ENCODE measurements at regions not wholly inside any gene's neighbourhood (a gene's known extent, or its start where the extent isn't known, plus 50 kb on each side); places are given as distances from the start of the nearest gene placed in this dataset.

- Histone ChIP-seq H3K9me3 (ENCODE audit: control insufficient read depth, low read length) (no peaks in the 10 kb centered on the region), H2AFZ (ENCODE audit: low read depth, low read length) (no peak overlapping the region), H2AK5ac (ENCODE audit: low read length, severe bottlenecking) (no peak overlapping the region), H3K27ac (ENCODE audit: low read length, poor library complexity, severe bottlenecking) (no peak overlapping the region), H2BK12ac (ENCODE audit: low read length in 2 of 2) (no peak overlapping the region), H3K18ac (ENCODE audit: low read depth in 1 of 2, low read length in 2 of 2) (no peak overlapping the region), H3K9ac (ENCODE audit: low read length) (no peak overlapping the region), H3K4me3 (ENCODE audit: insufficient read depth in 1 of 2, low read depth in 1 of 2, low read length in 2 of 2) (no peak overlapping the region), H3K14ac (ENCODE audit: low read length in 2 of 2) (no peak overlapping the region), H4K8ac (ENCODE audit: low read length) (no peak overlapping the region), H3K4ac (ENCODE audit: low read depth in 1 of 2, low read length in 2 of 2) (no peak overlapping the region), H2BK120ac (ENCODE audit: low read depth, low read length) (no peak overlapping the region), H2BK5ac (ENCODE audit: low read depth, low read length, poor library complexity, severe bottlenecking) (no peak overlapping the region), H2BK15ac (ENCODE audit: low read depth, poor library complexity, severe bottlenecking) (no peak overlapping the region), H3K4me2 (ENCODE audit: low read length, poor library complexity, severe bottlenecking) (no peak overlapping the region), H3K79me1 (replicated peaks; ENCODE audit: low read length, poor library complexity, severe bottlenecking) (no peaks in the 10 kb centered on the region), H3K23ac (ENCODE audit: low read length in 2 of 2) (no peak overlapping the region), H3K36me3 (ENCODE audit: control insufficient read depth in 1 of 2, insufficient read depth in 2 of 2, low read depth in 1 of 2, low read length in 2 of 2) (no peaks in the 10 kb centered on the region), H4K91ac (ENCODE audit: low read length) (no peak overlapping the region), H3K4me1 (ENCODE audit: control insufficient read depth, insufficient read depth, low read depth, low read length) (no peaks in the 10 kb centered on the region), H3K27me3 (ENCODE audit: control insufficient read depth in 1 of 2, insufficient read depth in 1 of 2, low read length in 2 of 2) (peaks cover 0 to 3% of the 10 kb centered on the region in 2 experiments)
- WGBS: 83% methylated on average over 1 of the region's 2 CpGs
- no peak for DNase-seq
Measured at GRCh38 chr1:101107496-101108110, 82.0 kb upstream of the DPH5 start.

DNA sequence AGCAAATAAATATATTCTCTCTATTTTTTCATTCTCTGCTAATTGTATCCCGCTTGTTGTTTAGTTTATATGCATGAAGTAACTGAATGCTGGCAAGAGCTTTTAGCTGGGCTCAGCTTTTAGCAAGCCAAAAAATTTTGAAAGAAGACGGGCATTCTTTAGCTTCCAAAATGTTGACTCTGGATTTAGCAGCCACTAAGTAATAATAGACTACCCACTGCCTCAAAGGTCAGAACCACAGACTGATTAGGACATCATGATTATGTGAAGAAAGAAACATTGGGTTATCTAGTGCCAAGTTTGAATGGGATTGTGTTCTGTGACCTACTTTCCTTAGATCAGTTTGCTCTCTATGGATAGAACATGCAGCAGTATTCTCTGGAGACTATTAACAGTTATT is 80.3 kb upstream of the DPH5 start:
- no peak overlapping the region for H3K4me3 ChIP-seq (ENCODE audit: insufficient read depth in 1 of 2, low read depth in 1 of 2, low read length in 2 of 2)
- WGBS: 60% methylated on average over 1 of the region's 2 CpGs
- no peak overlapping the region for H2BK15ac ChIP-seq (ENCODE audit: low read depth, poor library complexity, severe bottlenecking)
- H3K9ac ChIP-seq (ENCODE audit: low read length): no peak overlapping the region
- H4K91ac ChIP-seq (ENCODE audit: low read length): no peak overlapping the region
- H3K18ac ChIP-seq (ENCODE audit: low read depth in 1 of 2, low read length in 2 of 2): no peak overlapping the region
- H2BK12ac ChIP-seq (ENCODE audit: low read length in 2 of 2): no peak overlapping the region
- no peaks in the 10 kb centered on the region for H3K79me1 ChIP-seq (replicated peaks; ENCODE audit: low read length, poor library complexity, severe bottlenecking)
- no peak overlapping the region for H2AFZ ChIP-seq (ENCODE audit: low read depth, low read length)
- H4K8ac ChIP-seq (ENCODE audit: low read length): no peak overlapping the region
- H3K9me3 ChIP-seq (ENCODE audit: control insufficient read depth, low read length): no peaks in the 10 kb centered on the region
- no peaks in the 10 kb centered on the region for H3K36me3 ChIP-seq (ENCODE audit: control insufficient read depth in 1 of 2, insufficient read depth in 2 of 2, low read depth in 1 of 2, low read length in 2 of 2)
- no peaks in the 10 kb centered on the region for H3K4me1 ChIP-seq (ENCODE audit: control insufficient read depth, insufficient read depth, low read depth, low read length)
- no peak overlapping the region for H2BK5ac ChIP-seq (ENCODE audit: low read depth, low read length, poor library complexity, severe bottlenecking)
- H2AK5ac ChIP-seq (ENCODE audit: low read length, severe bottlenecking): no peak overlapping the region
- H3K4me2 ChIP-seq (ENCODE audit: low read length, poor library complexity, severe bottlenecking): no peak overlapping the region
- DNase-seq: no peak
- H2BK120ac ChIP-seq (ENCODE audit: low read depth, low read length): no peak overlapping the region
- no peak overlapping the region for H3K4ac ChIP-seq (ENCODE audit: low read depth in 1 of 2, low read length in 2 of 2)
- H3K27ac ChIP-seq (ENCODE audit: low read length, poor library complexity, severe bottlenecking): no peak overlapping the region
- H3K14ac ChIP-seq (ENCODE audit: low read length in 2 of 2): no peak overlapping the region
- H3K23ac ChIP-seq (ENCODE audit: low read length in 2 of 2): no peak overlapping the region
- H3K27me3 ChIP-seq (ENCODE audit: control insufficient read depth in 1 of 2, insufficient read depth in 1 of 2, low read length in 2 of 2): peaks cover 0 to 3% of the 10 kb centered on the region in 2 experiments

DNA sequence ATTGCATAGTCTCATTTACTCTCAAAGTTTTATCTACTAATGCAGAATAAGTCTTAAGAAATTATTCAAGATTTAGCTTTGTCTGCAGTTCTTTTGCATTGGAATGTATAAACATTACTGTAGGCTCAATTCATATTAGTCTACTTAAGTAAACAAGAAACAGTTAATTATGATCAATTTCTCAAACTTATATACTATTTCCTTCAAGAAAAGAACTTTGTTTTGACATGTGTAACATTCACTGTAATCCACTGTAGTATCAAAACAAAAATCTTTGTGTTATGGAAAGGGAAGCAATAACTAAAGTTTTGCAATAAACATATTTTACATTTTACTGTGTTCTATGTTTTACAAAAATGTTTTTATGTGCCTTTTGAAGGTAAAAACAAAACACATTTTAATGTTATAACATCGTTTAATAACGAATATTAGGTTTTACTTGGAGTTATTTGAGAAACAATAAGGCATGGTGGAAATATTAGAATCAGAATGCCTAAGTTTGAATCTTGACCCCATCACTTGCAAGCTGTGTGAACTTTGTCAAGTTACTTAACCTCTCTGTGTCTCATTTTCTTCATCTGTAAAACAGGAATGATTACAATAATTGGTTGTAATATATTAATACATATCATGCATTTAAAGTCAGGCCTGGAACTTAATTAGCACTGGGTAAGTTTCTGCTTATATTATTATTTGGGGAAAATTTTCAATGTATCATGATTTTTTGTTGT is 77.0 kb upstream of the DPH5 start:
- Histone ChIP-seq H3K4me1 (ENCODE audit: control insufficient read depth, insufficient read depth, low read depth, low read length) (no peaks in the 10 kb centered on the region), H3K9ac (ENCODE audit: low read length) (no peak overlapping the region), H3K27me3 (ENCODE audit: control insufficient read depth in 1 of 2, insufficient read depth in 1 of 2, low read length in 2 of 2) (no peaks in the 10 kb centered on the region), H3K79me1 (replicated peaks; ENCODE audit: low read length, poor library complexity, severe bottlenecking) (no peaks in the 10 kb centered on the region), H2BK120ac (ENCODE audit: low read depth, low read length) (no peak overlapping the region), H2AFZ (ENCODE audit: low read depth, low read length) (no peak overlapping the region), H4K8ac (ENCODE audit: low read length) (no peak overlapping the region), H3K18ac (ENCODE audit: low read depth in 1 of 2, low read length in 2 of 2) (no peak overlapping the region), H2BK5ac (ENCODE audit: low read depth, low read length, poor library complexity, severe bottlenecking) (no peak overlapping the region), H2AK5ac (ENCODE audit: low read length, severe bottlenecking) (no peak overlapping the region), H3K23ac (ENCODE audit: low read length in 2 of 2) (no peak overlapping the region), H3K9me3 (ENCODE audit: control insufficient read depth, low read length) (peaks cover 3% of the 10 kb centered on the region), H3K4me3 (ENCODE audit: insufficient read depth in 1 of 2, low read depth in 1 of 2, low read length in 2 of 2) (no peak overlapping the region), H2BK15ac (ENCODE audit: low read depth, poor library complexity, severe bottlenecking) (no peak overlapping the region), H3K4me2 (ENCODE audit: low read length, poor library complexity, severe bottlenecking) (no peak overlapping the region), H2BK12ac (ENCODE audit: low read length in 2 of 2) (no peak overlapping the region), H4K91ac (ENCODE audit: low read length) (no peak overlapping the region), H3K14ac (ENCODE audit: low read length in 2 of 2) (no peak overlapping the region), H3K4ac (ENCODE audit: low read depth in 1 of 2, low read length in 2 of 2) (no peak overlapping the region), H3K36me3 (ENCODE audit: control insufficient read depth in 1 of 2, insufficient read depth in 2 of 2, low read depth in 1 of 2, low read length in 2 of 2) (no peaks in the 10 kb centered on the region), H3K27ac (ENCODE audit: low read length, poor library complexity, severe bottlenecking) (no peak overlapping the region)
- DNase-seq: no peak
- 94% methylated on average over 2 of the region's 2 CpGs for WGBS

DNA sequence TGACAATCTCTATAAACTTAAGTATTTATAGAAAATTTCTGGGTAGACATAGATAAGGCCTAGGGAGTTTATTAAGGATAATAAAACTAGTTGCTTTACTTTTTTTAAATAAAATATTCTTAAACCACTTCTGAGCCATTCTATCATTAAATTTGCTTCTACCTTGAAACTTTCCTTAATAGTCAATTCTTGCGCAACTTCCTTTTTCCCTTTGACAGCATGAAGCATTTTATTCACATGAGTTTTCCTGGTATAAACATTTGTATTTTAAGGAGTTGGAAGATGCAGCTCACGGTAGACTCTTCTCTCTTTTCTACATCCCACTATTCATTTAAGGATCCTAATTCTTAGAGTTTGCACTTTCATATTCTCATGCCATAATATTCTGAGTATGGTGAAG is 75.8 kb upstream of the DPH5 start:
- H2BK12ac ChIP-seq (ENCODE audit: low read length in 2 of 2): no peak overlapping the region

More for the DNA sequence above, 75.8 kb upstream of the DPH5 start:
- Histone ChIP-seq H3K14ac (ENCODE audit: low read length in 2 of 2) (no peak overlapping the region), H3K4ac (ENCODE audit: low read depth in 1 of 2, low read length in 2 of 2) (no peak overlapping the region), H3K79me1 (replicated peaks; ENCODE audit: low read length, poor library complexity, severe bottlenecking) (no peaks in the 10 kb centered on the region), H3K4me3 (ENCODE audit: insufficient read depth in 1 of 2, low read depth in 1 of 2, low read length in 2 of 2) (no peak overlapping the region), H2BK5ac (ENCODE audit: low read depth, low read length, poor library complexity, severe bottlenecking) (no peak overlapping the region), H3K36me3 (ENCODE audit: control insufficient read depth in 1 of 2, insufficient read depth in 2 of 2, low read depth in 1 of 2, low read length in 2 of 2) (no peaks in the 10 kb centered on the region), H3K4me2 (ENCODE audit: low read length, poor library complexity, severe bottlenecking) (no peak overlapping the region), H3K4me1 (ENCODE audit: control insufficient read depth, insufficient read depth, low read depth, low read length) (no peaks in the 10 kb centered on the region), H3K27me3 (ENCODE audit: control insufficient read depth in 1 of 2, insufficient read depth in 1 of 2, low read length in 2 of 2) (no peaks in the 10 kb centered on the region), H3K23ac (ENCODE audit: low read length in 2 of 2) (no peak overlapping the region), H3K9ac (ENCODE audit: low read length) (no peak overlapping the region), H2BK120ac (ENCODE audit: low read depth, low read length) (no peak overlapping the region), H4K91ac (ENCODE audit: low read length) (no peak overlapping the region), H2AFZ (ENCODE audit: low read depth, low read length) (no peak overlapping the region), H2AK5ac (ENCODE audit: low read length, severe bottlenecking) (no peak overlapping the region), H2BK15ac (ENCODE audit: low read depth, poor library complexity, severe bottlenecking) (no peak overlapping the region), H3K18ac (ENCODE audit: low read depth in 1 of 2, low read length in 2 of 2) (no peak overlapping the region), H3K9me3 (ENCODE audit: control insufficient read depth, low read length) (peaks cover 3% of the 10 kb centered on the region), H4K8ac (ENCODE audit: low read length) (no peak overlapping the region), H3K27ac (ENCODE audit: low read length, poor library complexity, severe bottlenecking) (no peak overlapping the region)
- DNase-seq: peak; percentile 45
- no CpG with 5 or more reads among the region's 2 CpGs for WGBS

Measured in mesenchymal stem cell (in vitro differentiated cells and primary cell).